GM12872 (cell line): ENCODE measurements at regions not wholly inside any gene's neighbourhood (a gene's known extent, or its start where the extent isn't known, plus 50 kb on each side); places are given as distances from the start of the nearest gene placed in this dataset.

ENCODE experiments used
- TF ChIP-seq, protein P1 (sequence below): IDR thresholded peaks from 3 replicates; pipeline ENCODE4 v1.5.1; 2011; ENCODE audit warnings: low read depth, mild to moderate bottlenecking, low read length, moderate library complexity; ENCODE audit not compliant: insufficient read depth

DNA sequence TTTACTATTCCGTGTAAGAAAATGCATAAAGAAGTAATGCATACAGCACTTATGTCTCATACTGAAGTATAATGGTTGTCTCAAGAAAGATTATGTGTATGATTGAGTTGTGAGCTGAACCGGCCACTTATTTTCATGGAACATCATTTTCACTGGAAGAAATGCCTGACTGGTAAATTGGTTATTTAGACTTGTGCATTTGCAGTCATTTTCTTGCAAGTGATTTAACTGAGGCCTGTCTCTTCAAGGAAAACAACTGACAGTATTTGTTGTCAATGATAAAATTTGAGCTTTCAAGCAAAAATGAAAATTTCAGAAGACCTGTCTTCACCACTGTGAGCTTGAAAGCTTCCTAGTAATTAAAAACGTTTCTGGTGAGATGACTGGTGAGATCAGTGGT is 62.7 kb upstream of the RPS6KA3 start:
- TF ChIP-seq, protein P1, sequence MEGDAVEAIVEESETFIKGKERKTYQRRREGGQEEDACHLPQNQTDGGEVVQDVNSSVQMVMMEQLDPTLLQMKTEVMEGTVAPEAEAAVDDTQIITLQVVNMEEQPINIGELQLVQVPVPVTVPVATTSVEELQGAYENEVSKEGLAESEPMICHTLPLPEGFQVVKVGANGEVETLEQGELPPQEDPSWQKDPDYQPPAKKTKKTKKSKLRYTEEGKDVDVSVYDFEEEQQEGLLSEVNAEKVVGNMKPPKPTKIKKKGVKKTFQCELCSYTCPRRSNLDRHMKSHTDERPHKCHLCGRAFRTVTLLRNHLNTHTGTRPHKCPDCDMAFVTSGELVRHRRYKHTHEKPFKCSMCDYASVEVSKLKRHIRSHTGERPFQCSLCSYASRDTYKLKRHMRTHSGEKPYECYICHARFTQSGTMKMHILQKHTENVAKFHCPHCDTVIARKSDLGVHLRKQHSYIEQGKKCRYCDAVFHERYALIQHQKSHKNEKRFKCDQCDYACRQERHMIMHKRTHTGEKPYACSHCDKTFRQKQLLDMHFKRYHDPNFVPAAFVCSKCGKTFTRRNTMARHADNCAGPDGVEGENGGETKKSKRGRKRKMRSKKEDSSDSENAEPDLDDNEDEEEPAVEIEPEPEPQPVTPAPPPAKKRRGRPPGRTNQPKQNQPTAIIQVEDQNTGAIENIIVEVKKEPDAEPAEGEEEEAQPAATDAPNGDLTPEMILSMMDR: no peak

DNA sequence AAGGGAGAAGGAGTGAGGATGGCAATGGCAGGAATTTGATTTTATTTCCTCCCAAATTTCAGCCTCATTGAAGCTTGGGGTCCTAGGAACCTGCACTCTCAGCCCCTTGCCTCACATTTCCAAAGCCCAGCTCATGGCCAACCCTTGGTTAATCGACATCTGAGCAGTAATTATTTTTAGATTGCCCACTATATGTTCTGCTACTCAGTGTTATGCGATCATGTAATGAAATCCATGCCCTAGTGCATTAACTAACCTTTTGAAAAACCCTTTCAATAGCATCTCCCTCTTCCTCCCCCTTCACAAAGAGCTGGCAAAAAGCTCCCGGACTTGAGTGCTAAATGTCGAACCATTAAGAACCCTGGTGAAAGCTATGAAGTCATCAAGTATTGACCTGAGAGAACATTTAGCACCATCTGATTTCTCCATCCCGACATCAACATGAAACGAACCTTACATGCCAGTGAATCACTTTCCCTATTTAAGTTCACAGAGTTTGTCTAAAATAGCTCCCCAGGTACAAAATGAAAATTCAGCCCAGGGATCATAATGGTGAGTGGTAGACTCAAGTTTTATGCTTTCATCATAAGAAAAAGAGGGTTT is 59.2 kb upstream of the RPS6KA3 start:
- TF ChIP-seq, protein P1: no peak

DNA sequence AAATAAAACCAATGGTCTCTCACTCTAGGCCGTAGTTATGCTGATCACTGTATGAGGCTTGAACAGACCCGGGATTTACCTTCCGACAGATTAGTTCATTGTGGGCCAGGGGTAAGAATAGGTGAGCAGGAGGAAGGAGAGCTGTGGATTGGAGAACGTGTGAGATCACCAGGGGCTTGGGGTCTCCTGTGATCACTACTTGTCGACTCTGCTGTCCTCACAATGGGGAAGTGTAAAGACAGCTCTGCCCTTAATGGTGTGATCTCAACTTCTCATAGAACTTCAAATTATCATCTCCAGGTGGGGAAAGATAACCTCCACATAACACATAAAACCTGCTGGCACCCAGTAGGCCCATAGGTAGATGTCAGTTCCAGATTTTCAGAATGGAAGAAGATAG is 56.2 kb upstream of the RPS6KA3 start:
- TF ChIP-seq, protein P1: no peak

DNA sequence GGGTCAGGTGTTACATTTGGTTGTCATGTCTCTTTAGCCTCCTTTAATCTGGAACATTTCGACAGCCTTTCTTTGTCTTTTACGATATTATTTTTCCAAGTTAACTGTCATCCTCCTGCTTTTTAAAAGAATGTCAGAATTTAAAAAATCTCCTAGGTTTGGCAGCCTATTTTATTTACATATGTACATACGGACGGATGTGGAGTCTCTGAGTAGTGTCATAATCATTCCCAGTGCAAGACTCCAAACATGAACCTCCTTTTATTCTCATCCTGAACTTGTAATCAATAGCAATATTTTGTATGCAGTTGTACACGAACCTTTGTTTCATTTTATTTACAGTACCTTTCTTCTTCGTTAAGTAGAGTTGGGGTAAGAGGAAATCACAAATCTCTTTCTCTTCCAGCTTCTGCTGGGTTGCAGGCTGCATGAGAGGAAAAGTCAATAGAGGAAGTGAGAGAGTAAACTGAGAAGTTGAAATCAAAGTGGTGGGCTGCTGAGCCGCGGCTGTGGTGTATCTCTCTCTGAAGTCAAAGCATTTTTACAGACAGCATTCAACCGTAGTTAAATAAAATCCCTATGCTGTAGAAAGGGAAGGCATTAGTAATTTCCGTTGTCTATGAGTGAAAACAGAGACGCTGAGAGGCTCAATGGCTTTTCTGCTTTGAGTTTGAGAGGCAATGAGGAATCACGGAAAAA is 53.9 kb upstream of the RPS6KA3 start:
- TF ChIP-seq, protein P1: no peak

DNA sequence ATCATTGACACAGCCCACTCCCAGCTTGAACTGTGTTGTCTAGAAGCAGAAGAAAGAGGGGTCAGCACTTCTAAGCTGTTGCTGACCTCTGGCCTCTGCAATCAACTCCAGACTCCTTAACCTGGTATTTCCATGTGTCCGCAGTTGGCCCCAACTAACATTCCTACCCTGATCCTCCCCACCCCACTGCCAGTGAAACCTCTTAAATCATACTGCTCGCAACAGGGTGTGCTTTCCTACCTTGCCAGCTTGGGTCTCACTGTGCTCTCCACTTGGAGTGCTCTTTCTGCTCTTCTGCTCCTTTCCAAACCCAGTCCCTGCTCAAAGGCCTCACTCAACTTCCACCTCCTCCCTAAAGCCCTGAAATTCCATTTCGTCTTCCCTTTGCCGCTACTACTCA is 52.3 kb upstream of the RPS6KA3 start:
- TF ChIP-seq, protein P1: no peak

DNA sequence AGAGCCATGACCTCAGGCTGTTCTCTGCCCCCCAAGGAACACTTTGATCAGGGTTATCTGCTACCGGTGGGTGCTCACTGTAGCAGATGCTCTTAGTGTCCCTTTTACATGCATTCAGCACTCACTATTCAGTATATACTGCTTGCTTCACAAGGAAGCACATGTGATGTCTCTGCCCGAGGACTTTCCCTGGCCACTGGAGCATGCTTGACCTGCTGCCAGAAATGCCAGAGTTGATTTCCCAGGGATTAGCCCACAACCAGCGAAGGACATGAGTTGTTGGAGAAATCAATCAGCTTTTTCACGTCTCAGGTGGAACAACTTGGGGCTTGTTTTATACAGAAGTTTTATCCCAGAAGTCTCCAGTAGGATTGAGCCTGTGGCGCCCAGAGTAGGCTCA is 51.2 kb upstream of the RPS6KA3 start:
- TF ChIP-seq, protein P1: no peak
